Uterus (tissue), 2 donors: ENCODE measurements at regions not wholly inside any gene's neighbourhood (a gene's known extent, or its start where the extent isn't known, plus 50 kb on each side); places are given as distances from the start of the nearest gene placed in this dataset.

Experiments
- POLR2A ChIP-seq, 2 donors: fragments of 450-650 bp; IDR thresholded peaks; one replicate each; pipeline ENCODE4 v1.6.1; 2016; ENCODE audit warnings: antibody characterized with exemption in 2 of 2, mild to moderate bottlenecking in 1 of 2, moderate library complexity in 1 of 2
- TF ChIP-seq, protein P1 (sequence below), 4 experiments: fragments of 200-600 bp in 2 of 4; fragments of 450-650 bp in 2 of 4; sonication (generic) in 2 of 4; IDR thresholded peaks; one replicate each; pipeline ENCODE4 v1.5.1; 2016 to 2019; ENCODE audit warnings: antibody characterized with exemption in 4 of 4, mild to moderate bottlenecking in 2 of 4, moderate library complexity in 1 of 4

DNA sequence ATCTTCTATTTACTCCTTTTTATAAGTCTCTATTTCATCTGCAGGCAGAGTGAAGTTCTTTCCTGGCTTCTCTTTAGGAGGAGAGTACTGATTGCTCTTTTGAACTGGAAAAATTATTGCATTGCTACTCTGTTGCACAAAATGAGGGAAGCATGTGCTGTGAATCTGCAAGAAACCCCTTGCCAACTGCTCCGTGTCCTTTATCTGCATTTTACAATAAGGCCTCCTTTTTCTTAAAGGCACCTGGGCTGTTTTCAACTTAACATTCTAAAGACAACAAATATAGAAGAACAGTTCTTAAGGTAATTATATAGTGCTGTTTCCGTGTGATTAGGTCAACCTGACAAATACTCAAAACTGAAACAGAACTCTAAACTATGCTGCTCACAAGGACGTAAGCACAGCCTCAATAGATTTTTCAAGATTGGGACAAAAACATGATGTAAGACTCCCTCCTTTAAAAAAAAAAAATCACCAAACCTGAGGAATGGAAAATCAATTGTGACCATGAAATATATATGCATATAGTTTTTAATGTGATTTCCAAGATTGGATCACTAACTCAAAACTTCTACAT, 716.6 kb upstream of the INTU start:
- TF ChIP-seq, protein P1, sequence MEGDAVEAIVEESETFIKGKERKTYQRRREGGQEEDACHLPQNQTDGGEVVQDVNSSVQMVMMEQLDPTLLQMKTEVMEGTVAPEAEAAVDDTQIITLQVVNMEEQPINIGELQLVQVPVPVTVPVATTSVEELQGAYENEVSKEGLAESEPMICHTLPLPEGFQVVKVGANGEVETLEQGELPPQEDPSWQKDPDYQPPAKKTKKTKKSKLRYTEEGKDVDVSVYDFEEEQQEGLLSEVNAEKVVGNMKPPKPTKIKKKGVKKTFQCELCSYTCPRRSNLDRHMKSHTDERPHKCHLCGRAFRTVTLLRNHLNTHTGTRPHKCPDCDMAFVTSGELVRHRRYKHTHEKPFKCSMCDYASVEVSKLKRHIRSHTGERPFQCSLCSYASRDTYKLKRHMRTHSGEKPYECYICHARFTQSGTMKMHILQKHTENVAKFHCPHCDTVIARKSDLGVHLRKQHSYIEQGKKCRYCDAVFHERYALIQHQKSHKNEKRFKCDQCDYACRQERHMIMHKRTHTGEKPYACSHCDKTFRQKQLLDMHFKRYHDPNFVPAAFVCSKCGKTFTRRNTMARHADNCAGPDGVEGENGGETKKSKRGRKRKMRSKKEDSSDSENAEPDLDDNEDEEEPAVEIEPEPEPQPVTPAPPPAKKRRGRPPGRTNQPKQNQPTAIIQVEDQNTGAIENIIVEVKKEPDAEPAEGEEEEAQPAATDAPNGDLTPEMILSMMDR (IDR thresholded peaks at IDR 0.05) = no peak
- no peak for TF ChIP-seq POLR2A (IDR thresholded peaks at IDR 0.05)
